HAP-1 (cell line): ENCODE measurements at regions not wholly inside any gene's neighbourhood (a gene's known extent, or its start where the extent isn't known, plus 50 kb on each side); places are given as distances from the start of the nearest gene placed in this dataset.

Source experiments
- DNase-seq, 2 experiments: peaks; one replicate each; pipeline ENCODE4 v3.0.0-alpha.2; 2016 to 2020; ENCODE audit warnings: low spot score in 2 of 2
- H3K27me3 ChIP-seq: fragments of 250-450 bp; sonication (Bioruptor Pico); 2 replicates; pipeline ENCODE4 v1.5.1; 2020; ENCODE audit warnings: low read depth, mild to moderate bottlenecking, moderate library complexity
- H3K36me3 ChIP-seq: fragments of 250-450 bp; sonication (Bioruptor Pico); replicated peaks from 2 replicates; pipeline ENCODE4 v1.5.1; 2020; ENCODE audit warnings: mild to moderate bottlenecking
- H3K4me1 ChIP-seq: fragments of 250-450 bp; sonication (Bioruptor Pico); 2 replicates; pipeline ENCODE4 v1.5.1; 2020; ENCODE audit warnings: mild to moderate bottlenecking
- H3K4me3 ChIP-seq: fragments of 250-450 bp; sonication (Bioruptor Pico); 2 replicates; pipeline ENCODE4 v1.5.1; 2020; ENCODE audit warnings: mild to moderate bottlenecking, moderate library complexity
- H3K9me3 ChIP-seq: fragments of 250-450 bp; sonication (Bioruptor Pico); 2 replicates; pipeline ENCODE4 v1.5.1; 2020; ENCODE audit warnings: mild to moderate bottlenecking, moderate library complexity
- in situ Hi-C: fragments of 300-500 bp; cut with MboI; formaldehyde crosslinking; loops from 3 replicates; pipeline ENCODE4 v1.14.3; 2020; ENCODE audit warnings: low sequenced_read_pairs, inconsistent platforms, mixed read lengths

GRCh38 chr9:108160706-108161355 lies 671.3 kb upstream of the KLF4 start:
- Histone ChIP-seq H3K9me3 (no peaks in the 10 kb centered on the region), H3K27me3 (no peaks in the 10 kb centered on the region), H3K4me3 (no peak overlapping the region), H3K4me1 (no peaks in the 10 kb centered on the region), H3K36me3 (no peaks in the 10 kb centered on the region)
- in situ Hi-C loops = no loop called here
- DNase-seq = no peak

GRCh38 chr9:108160039-108160438 lies 670.5 kb upstream of the KLF4 start:
- no peaks in the 10 kb centered on the region for H3K4me1 ChIP-seq
- H3K4me3 ChIP-seq = no peak overlapping the region
- H3K36me3 ChIP-seq = no peaks in the 10 kb centered on the region
- H3K9me3 ChIP-seq = no peaks in the 10 kb centered on the region
- DNase-seq = no peak
- in situ Hi-C loops = no loop called here
- H3K27me3 ChIP-seq = no peaks in the 10 kb centered on the region

GRCh38 chr9:108158236-108158995 lies 668.8 kb upstream of the KLF4 start:
- Histone ChIP-seq H3K4me3 (no peak overlapping the region), H3K36me3 (no peaks in the 10 kb centered on the region), H3K9me3 (no peaks in the 10 kb centered on the region), H3K4me1 (no peaks in the 10 kb centered on the region), H3K27me3 (no peaks in the 10 kb centered on the region)
- no peak for DNase-seq
- in situ Hi-C loops = no loop called here

GRCh38 chr9:108156270-108156998 lies 666.9 kb upstream of the KLF4 start:
- Histone ChIP-seq H3K9me3 (no peaks in the 10 kb centered on the region), H3K27me3 (no peaks in the 10 kb centered on the region), H3K36me3 (no peaks in the 10 kb centered on the region), H3K4me1 (no peaks in the 10 kb centered on the region), H3K4me3 (no peak overlapping the region)
- no peak for DNase-seq
- in situ Hi-C loops = no loop called here

- DNase-seq = no peak
- no peaks in the 10 kb centered on the region for H3K4me1 ChIP-seq
- in situ Hi-C loops = no loop called here
- H3K27me3 ChIP-seq = no peaks in the 10 kb centered on the region
- no peaks in the 10 kb centered on the region for H3K9me3 ChIP-seq
- no peak overlapping the region for H3K4me3 ChIP-seq
- no peaks in the 10 kb centered on the region for H3K36me3 ChIP-seq
Observed at GRCh38 chr9:108153416-108153815, 663.8 kb upstream of the KLF4 start.

- DNase-seq = no peak
- Histone ChIP-seq H3K4me3 (no peak overlapping the region), H3K27me3 (no peaks in the 10 kb centered on the region), H3K4me1 (no peaks in the 10 kb centered on the region), H3K36me3 (no peaks in the 10 kb centered on the region), H3K9me3 (no peaks in the 10 kb centered on the region)
- in situ Hi-C loops = no loop called here
Observed at GRCh38 chr9:108150736-108151586, 661.4 kb upstream of the KLF4 start.

GRCh38 chr9:108149326-108149725 lies 659.8 kb upstream of the KLF4 start:
- Histone ChIP-seq H3K36me3 (no peaks in the 10 kb centered on the region), H3K27me3 (no peaks in the 10 kb centered on the region), H3K9me3 (no peaks in the 10 kb centered on the region), H3K4me3 (no peak overlapping the region), H3K4me1 (no peaks in the 10 kb centered on the region)
- in situ Hi-C loops = no loop called here
- no peak for DNase-seq

GRCh38 chr9:108142504-108143201 lies 653.1 kb upstream of the KLF4 start:
- DNase-seq = no peak
- Histone ChIP-seq H3K9me3 (no peaks in the 10 kb centered on the region), H3K36me3 (no peaks in the 10 kb centered on the region), H3K27me3 (no peaks in the 10 kb centered on the region; the same call in 1 of the 2 replicates), H3K4me1 (no peaks in the 10 kb centered on the region), H3K4me3 (no peak overlapping the region)
- in situ Hi-C loops = no loop called here

- H3K4me1 ChIP-seq = no peaks in the 10 kb centered on the region
- DNase-seq = no peak
- H3K9me3 ChIP-seq = no peaks in the 10 kb centered on the region
- in situ Hi-C loops = no loop called here
- H3K4me3 ChIP-seq = no peak overlapping the region
- no peaks in the 10 kb centered on the region for H3K36me3 ChIP-seq
- no peaks in the 10 kb centered on the region; the same call in 1 of the 2 replicates for H3K27me3 ChIP-seq
Observed at GRCh38 chr9:108142142-108142503, 652.6 kb upstream of the KLF4 start.

GRCh38 chr9:108139900-108140299 lies 650.3 kb upstream of the KLF4 start:
- no peaks in the 10 kb centered on the region for H3K4me1 ChIP-seq
- no peak for DNase-seq
- H3K9me3 ChIP-seq = no peaks in the 10 kb centered on the region
- in situ Hi-C loops = no loop called here
- H3K36me3 ChIP-seq = no peaks in the 10 kb centered on the region
- H3K4me3 ChIP-seq = no peak overlapping the region
- no peaks in the 10 kb centered on the region; the same call in 1 of the 2 replicates for H3K27me3 ChIP-seq

GRCh38 chr9:108138516-108138915 lies 648.9 kb upstream of the KLF4 start:
- Histone ChIP-seq H3K27me3 (no peaks in the 10 kb centered on the region; the same call in 1 of the 2 replicates), H3K4me3 (no peak overlapping the region), H3K9me3 (no peaks in the 10 kb centered on the region), H3K4me1 (no peaks in the 10 kb centered on the region), H3K36me3 (no peaks in the 10 kb centered on the region)
- no peak for DNase-seq
- in situ Hi-C loops = no loop called here

- Histone ChIP-seq H3K36me3 (no peaks in the 10 kb centered on the region), H3K27me3 (no peaks in the 10 kb centered on the region; the same call in 1 of the 2 replicates), H3K9me3 (no peaks in the 10 kb centered on the region), H3K4me3 (no peak overlapping the region), H3K4me1 (no peaks in the 10 kb centered on the region)
- in situ Hi-C loops = no loop called here
- DNase-seq = no peak
Observed at GRCh38 chr9:108136656-108137055, 647.1 kb upstream of the KLF4 start.
